CD14-positive monocyte (primary cell): ENCODE measurements at regions not wholly inside any gene's neighbourhood (a gene's known extent, or its start where the extent isn't known, plus 50 kb on each side); places are given as distances from the start of the nearest gene placed in this dataset.

ENCODE experiments used
- DNase-seq, 3 donors: peaks; one replicate each; pipeline ENCODE4 v3.0.0-alpha.2; 2011 to 2022
- H2AFZ ChIP-seq: 2 replicates; pipeline ENCODE4 v1.6.0; 2012; ENCODE audit warnings: mild to moderate bottlenecking, low read depth, low read length, inconsistent platforms; ENCODE audit not compliant: insufficient read depth, poor library complexity, severe bottlenecking
- H3K27ac ChIP-seq, 2 donors: 1 replicate in 1 of 2; 2 replicates in 1 of 2; pipeline ENCODE4 v1.5.1; 2012 to 2013; ENCODE audit warnings: low read length in 2 of 2, control low read depth in 1 of 2, inconsistent platforms in 1 of 2, low read depth in 1 of 2, mild to moderate bottlenecking in 1 of 2
- H3K27me3 ChIP-seq, 2 donors: one replicate each; pipeline versions ENCODE4 v1.6.0 to v1.6.1; 2011 to 2013; ENCODE audit warnings: low read length in 2 of 2; ENCODE audit not compliant: control insufficient read depth in 2 of 2, insufficient read depth in 2 of 2
- H3K36me3 ChIP-seq, 2 donors: replicated peaks in 1 of 2; 1 replicate in 1 of 2; 2 replicates in 1 of 2; pipeline versions ENCODE4 v1.5.1 to v1.6.1; 2012 to 2013; ENCODE audit warnings: low read length in 2 of 2, control low read depth in 1 of 2, inconsistent platforms in 1 of 2, mild to moderate bottlenecking in 1 of 2; ENCODE audit not compliant: insufficient read depth in 2 of 2, control insufficient read depth in 1 of 2
- H3K4me1 ChIP-seq, 2 donors: 1 replicate in 1 of 2; 2 replicates in 1 of 2; pipeline versions ENCODE4 v1.5.1 to v1.6.1; 2012 to 2013; ENCODE audit warnings: low read length in 2 of 2, control low read depth in 1 of 2, inconsistent platforms in 1 of 2, mild to moderate bottlenecking in 1 of 2, moderate library complexity in 1 of 2; ENCODE audit not compliant: insufficient read depth in 2 of 2, control insufficient read depth in 1 of 2
- H3K4me2 ChIP-seq: replicated peaks from 2 replicates; pipeline ENCODE3; 2012; ENCODE audit warnings: low read length, moderate library complexity, mild to moderate bottlenecking; ENCODE audit not compliant: poor library complexity, severe bottlenecking; ENCODE audit errors: extremely low read depth
- H3K4me3 ChIP-seq, 3 experiments: fragments of 200-600 bp in 1 of 3; sonication (generic) in 1 of 3; replicated peaks in 1 of 3; 1 replicate in 2 of 3; 2 replicates in 1 of 3; pipeline ENCODE4 v1.5.1; 2011 to 2013; ENCODE audit warnings: low read length in 3 of 3, mild to moderate bottlenecking in 3 of 3, control low read depth in 2 of 3, low read depth in 2 of 3, inconsistent platforms in 1 of 3, moderate library complexity in 1 of 3
- H3K79me2 ChIP-seq: 2 replicates; pipeline ENCODE4 v1.6.0; 2012; ENCODE audit warnings: mild to moderate bottlenecking, control low read depth, inconsistent platforms, low read length, moderate library complexity; ENCODE audit not compliant: insufficient read depth
- H3K9ac ChIP-seq: 2 replicates; pipeline ENCODE4 v1.6.0; 2017; ENCODE audit warnings: low read length, mild to moderate bottlenecking; ENCODE audit not compliant: insufficient read depth, poor library complexity, severe bottlenecking
- H3K9me3 ChIP-seq, 2 donors: replicated peaks in 1 of 2; 1 replicate in 1 of 2; 2 replicates in 1 of 2; pipeline versions ENCODE4 v1.5.1 to v1.6.1; 2012 to 2013; ENCODE audit warnings: low read length in 2 of 2, control low read depth in 1 of 2; ENCODE audit not compliant: control insufficient read depth in 1 of 2, insufficient read depth in 1 of 2
- H4K20me1 ChIP-seq: 2 replicates; pipeline ENCODE4 v1.6.0; 2012; ENCODE audit warnings: mild to moderate bottlenecking, low read length, control low read depth, moderate library complexity; ENCODE audit not compliant: insufficient read depth
- H3K27ac Mint-ChIP-seq, 7 donors: one replicate each; pipeline ENCODE4 v1.8.0; 2020; ENCODE audit warnings: mild to moderate bottlenecking in 7 of 7, mixed read lengths in 7 of 7, moderate library complexity in 6 of 7, inconsistent platforms in 2 of 7
- H3K27me3 Mint-ChIP-seq, 3 donors: one replicate each; pipeline ENCODE4 v1.8.0; 2021 to 2022; ENCODE audit warnings: low read depth in 3 of 3, mild to moderate bottlenecking in 3 of 3, mixed read lengths in 3 of 3, moderate library complexity in 3 of 3, inconsistent platforms in 1 of 3
- H3K36me3 Mint-ChIP-seq, 2 donors: one replicate each; pipeline ENCODE4 v1.8.0; 2020; ENCODE audit warnings: mixed read lengths in 2 of 2, inconsistent platforms in 1 of 2, mild to moderate bottlenecking in 1 of 2
- H3K4me1 Mint-ChIP-seq: one replicate; pipeline ENCODE4 v1.8.0; 2020; ENCODE audit warnings: mild to moderate bottlenecking, mixed read lengths
- H3K4me3 Mint-ChIP-seq, 2 donors: one replicate each; pipeline ENCODE4 v1.8.0; 2020; ENCODE audit warnings: mild to moderate bottlenecking in 2 of 2, mixed read lengths in 2 of 2, moderate library complexity in 1 of 2
- H3K9me3 Mint-ChIP-seq, 7 donors: one replicate each; pipeline ENCODE4 v1.8.0; 2020 to 2022; ENCODE audit warnings: mixed read lengths in 7 of 7, mild to moderate bottlenecking in 6 of 7, moderate library complexity in 6 of 7, inconsistent platforms in 2 of 7
- WGBS: methylation state at CpG from one replicate; pipeline ENCODE4 v1.1.5; 2013; ENCODE audit warnings: missing lambda C conversion rate; ENCODE audit not compliant: insufficient coverage; 5-methylcytosine and 5-hydroxymethylcytosine counted together
- intact Hi-C, 2 donors: fragments of 100-400 bp; cut with micrococcal nuclease; formaldehyde crosslinking; loops; one replicate each; pipeline versions ENCODE4 v1.15.0 to v1.15.1; 2023
- TF ChIP-seq, protein P1 (sequence below): fragments of 200-600 bp; IDR thresholded peaks from one replicate; pipeline ENCODE4 v1.8.0; 2022; ENCODE audit warnings: antibody characterized with exemption, mild to moderate bottlenecking

DNA sequence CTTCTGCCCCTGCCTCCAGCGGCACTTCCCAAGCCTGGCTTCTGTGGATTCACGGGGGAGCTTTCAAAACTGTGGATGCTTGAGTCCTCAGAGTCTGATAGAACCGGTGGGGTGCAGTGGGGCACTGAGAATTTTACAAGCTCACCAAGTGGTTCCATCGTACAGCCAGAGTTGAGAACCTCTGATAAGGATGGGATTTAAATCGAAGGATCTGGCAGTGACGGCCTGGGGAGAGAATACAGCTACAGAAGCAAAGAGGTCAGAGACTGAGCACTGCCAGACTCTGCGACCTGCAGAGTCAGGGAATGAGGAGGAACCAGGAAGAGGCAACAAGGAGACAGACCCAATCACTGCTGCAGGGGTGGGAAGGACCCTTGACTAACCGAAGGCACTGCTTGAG is 124.6 kb upstream of the BOD1 start:
- Histone ChIP-seq H2AFZ (no peak overlapping the region), H3K27ac (peak overlapping the region in 1 of 2 donors; percentile 43), H3K4me1 (peaks cover 60% of the 10 kb centered on the region in 2 donors), H3K9me3 (no peaks in the 10 kb centered on the region), H3K9ac (no peak overlapping the region), H3K4me3 (no peak overlapping the region), H3K79me2 (no peaks in the 10 kb centered on the region), H4K20me1 (no peaks in the 10 kb centered on the region), H3K36me3 (no peaks in the 10 kb centered on the region), H3K27me3 (no peaks in the 10 kb centered on the region), H3K4me2 (no peak overlapping the region)
- intact Hi-C loops, result loop anchor here in 1 of 2 donors (5.0 kb wide), 1 partner anchor 36 kb away; no protein-coding TSS in a partner anchor
- DNase-seq, result no peak
- TF ChIP-seq, protein P1, sequence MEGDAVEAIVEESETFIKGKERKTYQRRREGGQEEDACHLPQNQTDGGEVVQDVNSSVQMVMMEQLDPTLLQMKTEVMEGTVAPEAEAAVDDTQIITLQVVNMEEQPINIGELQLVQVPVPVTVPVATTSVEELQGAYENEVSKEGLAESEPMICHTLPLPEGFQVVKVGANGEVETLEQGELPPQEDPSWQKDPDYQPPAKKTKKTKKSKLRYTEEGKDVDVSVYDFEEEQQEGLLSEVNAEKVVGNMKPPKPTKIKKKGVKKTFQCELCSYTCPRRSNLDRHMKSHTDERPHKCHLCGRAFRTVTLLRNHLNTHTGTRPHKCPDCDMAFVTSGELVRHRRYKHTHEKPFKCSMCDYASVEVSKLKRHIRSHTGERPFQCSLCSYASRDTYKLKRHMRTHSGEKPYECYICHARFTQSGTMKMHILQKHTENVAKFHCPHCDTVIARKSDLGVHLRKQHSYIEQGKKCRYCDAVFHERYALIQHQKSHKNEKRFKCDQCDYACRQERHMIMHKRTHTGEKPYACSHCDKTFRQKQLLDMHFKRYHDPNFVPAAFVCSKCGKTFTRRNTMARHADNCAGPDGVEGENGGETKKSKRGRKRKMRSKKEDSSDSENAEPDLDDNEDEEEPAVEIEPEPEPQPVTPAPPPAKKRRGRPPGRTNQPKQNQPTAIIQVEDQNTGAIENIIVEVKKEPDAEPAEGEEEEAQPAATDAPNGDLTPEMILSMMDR, result no peak
- Mint-ChIP-seq H3K4me3 (no peak overlapping the region), H3K27ac (peak overlapping the region in 6 of 7 donors; percentile 75 to 95 (median 84)), H3K36me3 (peaks cover 0 to 3% of the 10 kb centered on the region in 2 donors), H3K27me3 (peaks cover 0 to 9% (median 0%) of the 10 kb centered on the region in 3 donors), H3K9me3 (peaks cover 0 to 2% (median 0%) of the 10 kb centered on the region in 7 donors), H3K4me1 (peaks cover 76% of the 10 kb centered on the region)
- 78% methylated on average over 7 of the region's 8 CpGs for WGBS

DNA sequence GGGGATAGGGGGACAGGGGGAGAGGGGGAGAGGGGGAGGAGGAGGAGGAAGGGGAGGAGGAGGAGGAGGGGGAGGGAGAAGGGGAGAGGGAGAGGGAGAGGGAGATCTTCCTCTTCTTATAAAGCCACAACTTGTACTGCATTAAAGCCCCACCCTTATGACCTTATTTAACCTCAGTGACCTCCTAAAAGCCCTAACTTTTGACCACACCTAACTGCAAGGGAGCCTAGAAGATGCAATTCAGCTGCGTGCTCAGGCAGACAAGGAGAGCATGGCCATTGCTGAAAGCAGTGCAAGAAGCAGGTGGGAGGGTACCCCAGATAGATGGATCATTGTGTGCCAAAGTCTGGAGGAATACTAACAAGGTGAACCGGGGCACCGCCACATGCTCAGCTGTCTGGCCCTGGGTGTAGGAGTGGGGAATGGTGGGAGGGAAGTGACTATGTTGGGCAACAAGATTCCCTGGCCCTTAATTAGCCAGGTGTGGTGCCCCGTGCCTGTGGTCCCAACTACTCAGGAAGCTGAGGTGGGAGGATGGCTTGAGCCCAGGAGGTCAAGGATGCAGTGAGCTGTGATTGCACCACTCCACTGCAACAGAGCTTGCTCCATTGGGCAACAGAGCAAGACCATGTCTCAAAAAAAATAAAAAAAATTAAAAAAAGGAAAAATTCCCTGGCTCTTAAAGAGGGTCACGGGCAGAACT is 125.4 kb upstream of the BOD1 start:
- Histone ChIP-seq H4K20me1 (no peaks in the 10 kb centered on the region), H3K9ac (peak overlapping the region; percentile 15), H3K36me3 (no peaks in the 10 kb centered on the region), H3K79me2 (no peaks in the 10 kb centered on the region), H3K4me1 (peaks cover 57 to 59% of the 10 kb centered on the region in 2 donors), H3K27ac (peak overlapping the region; percentile 73 to 88), H3K4me2 (peak overlapping the region; percentile 52), H3K27me3 (no peaks in the 10 kb centered on the region), H3K4me3 (peak overlapping the region in 1 of 3 experiments; percentile 47), H2AFZ (no peak overlapping the region), H3K9me3 (no peaks in the 10 kb centered on the region)
- H3K4me1 Mint-ChIP-seq, result peaks cover 73% of the 10 kb centered on the region
- TF ChIP-seq, protein P1, result no peak
- peak overlapping the region; percentile 86 to 97 (median 95) for H3K27ac Mint-ChIP-seq
- intact Hi-C loops, result loop anchor here in 1 of 2 donors (2.0 to 5.0 kb wide), 2 partner anchors 27 to 35 kb away; no protein-coding TSS in a partner anchor
- 55% methylated on average over 3 of the region's 5 CpGs for WGBS
- peaks cover 0 to 3% of the 10 kb centered on the region in 2 donors for H3K36me3 Mint-ChIP-seq
- peak overlapping the region; percentile 28 to 72 for H3K4me3 Mint-ChIP-seq
- H3K27me3 Mint-ChIP-seq, result peaks cover 0 to 9% (median 0%) of the 10 kb centered on the region in 3 donors
- DNase-seq, result peak; percentile 48 to 61 (median 59)
- H3K9me3 Mint-ChIP-seq, result peaks cover 0 to 2% (median 0%) of the 10 kb centered on the region in 7 donors
